HL-60 (cell line): ENCODE measurements at regions not wholly inside any gene's neighbourhood (a gene's known extent, or its start where the extent isn't known, plus 50 kb on each side); places are given as distances from the start of the nearest gene placed in this dataset.

ENCODE experiments used
- DNase-seq, 2 experiments: peaks; one replicate each; pipeline ENCODE4 v3.0.0-alpha.2; 2010 to 2020; ENCODE audit warnings: low read depth in 1 of 2, low spot score in 1 of 2
- H3K27ac ChIP-seq: fragments of 250-450 bp; sonication (Bioruptor Pico); replicated peaks from 2 replicates; pipeline ENCODE4 v1.5.1; 2020; ENCODE audit warnings: mild to moderate bottlenecking, moderate library complexity
- H3K27me3 ChIP-seq: fragments of 250-450 bp; sonication (Bioruptor Pico); 2 replicates; pipeline ENCODE4 v1.5.1; 2021; ENCODE audit warnings: mild to moderate bottlenecking, moderate library complexity; ENCODE audit not compliant: insufficient read depth, poor library complexity, severe bottlenecking
- H3K4me3 ChIP-seq: replicated peaks from 2 replicates; pipeline ENCODE4 v1.5.1; 2011; ENCODE audit warnings: mild to moderate bottlenecking, control low read depth, low read length; ENCODE audit not compliant: insufficient read depth
- GABPA ChIP-seq: IDR thresholded peaks from 2 replicates; pipeline ENCODE4 v1.6.1; 2012; ENCODE audit warnings: low read depth
- POLR2AphosphoS5 ChIP-seq: IDR thresholded peaks from 2 replicates; pipeline ENCODE4 v1.6.1; 2012; ENCODE audit warnings: low read depth
- SPI1 ChIP-seq: IDR thresholded peaks from 2 replicates; pipeline ENCODE4 v1.6.1; 2012; ENCODE audit warnings: low read depth, mild to moderate bottlenecking, borderline replicate concordance
- TF ChIP-seq, protein P1 (sequence below): IDR thresholded peaks from 2 replicates; pipeline ENCODE4 v1.6.1; 2012; ENCODE audit warnings: low read depth; ENCODE audit not compliant: insufficient replicate concordance
- TF ChIP-seq, protein P2 (sequence below): IDR thresholded peaks from one replicate; pipeline ENCODE4 v1.5.1; 2011; ENCODE audit warnings: low read length, control low read depth, inconsistent platforms; ENCODE audit not compliant: insufficient read depth

DNA sequence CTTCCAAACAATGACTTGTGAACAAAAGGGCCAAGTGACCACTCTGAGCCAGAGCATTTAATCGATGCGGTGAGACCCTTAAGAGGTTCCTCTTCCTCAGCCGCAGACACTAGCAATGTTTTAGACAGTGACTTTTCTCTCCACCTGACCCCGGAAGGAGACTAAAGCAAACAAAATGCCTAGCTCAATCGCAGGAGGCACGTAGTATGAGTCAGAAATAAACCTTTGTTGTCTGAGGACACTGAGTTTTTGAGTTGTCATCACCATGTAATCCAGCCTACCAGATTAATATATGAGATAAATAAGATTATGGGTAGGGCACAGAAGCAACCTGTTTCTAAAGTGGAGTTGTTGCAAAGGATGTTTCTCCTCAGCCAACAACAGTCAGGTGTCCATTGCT is 326.2 kb upstream of the DUSP10 start:
- TF ChIP-seq, protein P1, sequence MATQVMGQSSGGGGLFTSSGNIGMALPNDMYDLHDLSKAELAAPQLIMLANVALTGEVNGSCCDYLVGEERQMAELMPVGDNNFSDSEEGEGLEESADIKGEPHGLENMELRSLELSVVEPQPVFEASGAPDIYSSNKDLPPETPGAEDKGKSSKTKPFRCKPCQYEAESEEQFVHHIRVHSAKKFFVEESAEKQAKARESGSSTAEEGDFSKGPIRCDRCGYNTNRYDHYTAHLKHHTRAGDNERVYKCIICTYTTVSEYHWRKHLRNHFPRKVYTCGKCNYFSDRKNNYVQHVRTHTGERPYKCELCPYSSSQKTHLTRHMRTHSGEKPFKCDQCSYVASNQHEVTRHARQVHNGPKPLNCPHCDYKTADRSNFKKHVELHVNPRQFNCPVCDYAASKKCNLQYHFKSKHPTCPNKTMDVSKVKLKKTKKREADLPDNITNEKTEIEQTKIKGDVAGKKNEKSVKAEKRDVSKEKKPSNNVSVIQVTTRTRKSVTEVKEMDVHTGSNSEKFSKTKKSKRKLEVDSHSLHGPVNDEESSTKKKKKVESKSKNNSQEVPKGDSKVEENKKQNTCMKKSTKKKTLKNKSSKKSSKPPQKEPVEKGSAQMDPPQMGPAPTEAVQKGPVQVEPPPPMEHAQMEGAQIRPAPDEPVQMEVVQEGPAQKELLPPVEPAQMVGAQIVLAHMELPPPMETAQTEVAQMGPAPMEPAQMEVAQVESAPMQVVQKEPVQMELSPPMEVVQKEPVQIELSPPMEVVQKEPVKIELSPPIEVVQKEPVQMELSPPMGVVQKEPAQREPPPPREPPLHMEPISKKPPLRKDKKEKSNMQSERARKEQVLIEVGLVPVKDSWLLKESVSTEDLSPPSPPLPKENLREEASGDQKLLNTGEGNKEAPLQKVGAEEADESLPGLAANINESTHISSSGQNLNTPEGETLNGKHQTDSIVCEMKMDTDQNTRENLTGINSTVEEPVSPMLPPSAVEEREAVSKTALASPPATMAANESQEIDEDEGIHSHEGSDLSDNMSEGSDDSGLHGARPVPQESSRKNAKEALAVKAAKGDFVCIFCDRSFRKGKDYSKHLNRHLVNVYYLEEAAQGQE, result no peak
- TF ChIP-seq, protein P2, sequence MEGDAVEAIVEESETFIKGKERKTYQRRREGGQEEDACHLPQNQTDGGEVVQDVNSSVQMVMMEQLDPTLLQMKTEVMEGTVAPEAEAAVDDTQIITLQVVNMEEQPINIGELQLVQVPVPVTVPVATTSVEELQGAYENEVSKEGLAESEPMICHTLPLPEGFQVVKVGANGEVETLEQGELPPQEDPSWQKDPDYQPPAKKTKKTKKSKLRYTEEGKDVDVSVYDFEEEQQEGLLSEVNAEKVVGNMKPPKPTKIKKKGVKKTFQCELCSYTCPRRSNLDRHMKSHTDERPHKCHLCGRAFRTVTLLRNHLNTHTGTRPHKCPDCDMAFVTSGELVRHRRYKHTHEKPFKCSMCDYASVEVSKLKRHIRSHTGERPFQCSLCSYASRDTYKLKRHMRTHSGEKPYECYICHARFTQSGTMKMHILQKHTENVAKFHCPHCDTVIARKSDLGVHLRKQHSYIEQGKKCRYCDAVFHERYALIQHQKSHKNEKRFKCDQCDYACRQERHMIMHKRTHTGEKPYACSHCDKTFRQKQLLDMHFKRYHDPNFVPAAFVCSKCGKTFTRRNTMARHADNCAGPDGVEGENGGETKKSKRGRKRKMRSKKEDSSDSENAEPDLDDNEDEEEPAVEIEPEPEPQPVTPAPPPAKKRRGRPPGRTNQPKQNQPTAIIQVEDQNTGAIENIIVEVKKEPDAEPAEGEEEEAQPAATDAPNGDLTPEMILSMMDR, result no peak
- TF ChIP-seq GABPA (no peak), SPI1 (no peak), POLR2AphosphoS5 (no peak)
- DNase-seq, result no peak
- H3K27ac ChIP-seq, result no peak overlapping the region

DNA sequence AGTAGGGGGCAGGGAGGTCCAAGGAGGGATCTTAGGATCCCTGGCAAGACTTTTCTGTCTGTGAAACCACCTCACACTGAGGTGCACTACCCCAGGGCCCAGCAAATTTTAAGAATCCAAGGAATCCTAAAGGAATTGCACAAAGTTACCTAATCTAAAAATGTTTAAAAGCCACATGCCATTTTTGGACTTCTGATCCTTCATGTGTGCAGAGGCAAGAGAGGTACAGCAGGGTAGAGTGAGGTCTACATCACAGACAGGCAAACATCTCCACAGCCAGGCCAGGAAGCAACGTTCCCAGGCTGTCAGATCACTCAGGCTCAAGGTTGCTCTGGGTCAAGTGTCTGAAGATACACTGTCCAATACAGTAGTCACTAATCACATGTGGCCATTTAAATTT is 324.6 kb upstream of the DUSP10 start:
- Histone ChIP-seq H3K27ac (no peak overlapping the region), H3K27me3 (no peaks in the 10 kb centered on the region), H3K4me3 (no peak overlapping the region)
- TF ChIP-seq, protein P1, result no peak
- TF ChIP-seq, protein P2, result no peak
- no peak for DNase-seq

More for the DNA sequence above, 326.2 kb upstream of the DUSP10 start:
- Histone ChIP-seq H3K27me3 (no peaks in the 10 kb centered on the region), H3K4me3 (no peak overlapping the region)

DNA sequence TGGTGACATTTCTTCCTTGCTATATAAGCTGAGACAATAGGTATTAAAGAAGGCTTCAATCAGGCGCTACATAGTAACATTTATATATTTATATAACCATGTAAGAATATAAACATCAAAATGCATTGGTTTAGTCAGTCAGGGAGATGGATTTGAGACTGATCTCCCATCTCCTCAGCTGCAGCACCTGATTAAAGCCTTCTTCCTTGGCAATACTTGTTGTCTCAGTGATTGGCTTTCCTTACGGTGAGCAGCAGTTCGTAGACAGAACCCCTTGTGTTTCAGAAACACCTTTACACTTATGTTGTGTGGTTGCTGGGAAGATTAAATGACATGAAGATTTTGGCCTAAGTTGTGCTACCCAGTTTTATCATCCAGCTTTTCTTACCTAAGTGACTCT is 323.3 kb upstream of the DUSP10 start:
- no peak for DNase-seq
- Histone ChIP-seq H3K4me3 (no peak overlapping the region), H3K27ac (no peak overlapping the region), H3K27me3 (no peaks in the 10 kb centered on the region)
- TF ChIP-seq GABPA (no peak), POLR2AphosphoS5 (no peak), SPI1 (no peak)
- TF ChIP-seq, protein P2, result no peak
- TF ChIP-seq, protein P1, result no peak
